SW 1271 (cell line): ENCODE measurements at regions not wholly inside any gene's neighbourhood (a gene's known extent, or its start where the extent isn't known, plus 50 kb on each side); places are given as distances from the start of the nearest gene placed in this dataset.

Experiments
- DNase-seq, 2 experiments: peaks; one replicate each; lab custom pipeline; 2025; lab: John Stamatoyannopoulos, UW

GRCh38 chr14:64639340-64639821 lies 64.8 kb upstream of the PLEKHG3 start:
- DNase-seq, result no peak

GRCh38 chr14:64640839-64641238 lies 63.4 kb upstream of the PLEKHG3 start:
- no peak for DNase-seq

- no peak for DNase-seq
Measured at GRCh38 chr14:64641760-64642159, 62.5 kb upstream of the PLEKHG3 start.

GRCh38 chr14:64643709-64644108 lies 60.5 kb upstream of the PLEKHG3 start:
- DNase-seq, result no peak

GRCh38 chr14:64644629-64645028 lies 59.6 kb upstream of the PLEKHG3 start:
- no peak for DNase-seq

- peak in 1 of 2 experiments; percentile 13 for DNase-seq
Measured at GRCh38 chr14:64645220-64645892, 58.9 kb upstream of the PLEKHG3 start.

- no peak for DNase-seq
Measured at GRCh38 chr14:64646103-64646502, 58.1 kb upstream of the PLEKHG3 start.

- no peak for DNase-seq
Measured at GRCh38 chr14:64649383-64649998, 54.7 kb upstream of the PLEKHG3 start.

- DNase-seq, result no peak
Measured at GRCh38 chr14:64653900-64654245, 50.4 kb upstream of the PLEKHG3 start.

- DNase-seq, result no peak
Measured at GRCh38 chr14:64654246-64654900, 49.9 kb upstream of the PLEKHG3 start.
